ENCODE measurements at regions not wholly inside any gene's neighbourhood (a gene's known extent, or its start where the extent isn't known, plus 50 kb on each side); places are given as distances from the start of the nearest gene placed in this dataset.

- Histone ChIP-seq H3K4me3 (no peak overlapping the region), H3K27ac (no peak overlapping the region), H3K27me3 (no peaks in the 10 kb centered on the region), H3K9me3 (no peaks in the 10 kb centered on the region), H3K36me3 (no peaks in the 10 kb centered on the region), H3K4me1 (peaks cover 0 to 6% (median 3%) of the 10 kb centered on the region in 4 donors)
- WGBS, 2 donors = 74 to 95% methylated on average over 2 of the region's 2 CpGs
- intact Hi-C loops (cut with DNase I) = no loop called here
- no peak for TF ChIP-seq EP300 (IDR thresholded peaks at IDR 0.05)
- no peak for TF ChIP-seq POLR2A (IDR thresholded peaks at IDR 0.05)
- DNase-seq = no peak
These were observed 118.1 kb upstream of the SLC39A10 start for GRCh38 chr2:195538937-195539336.

GRCh38 chr2:195537811-195538210 lies 119.2 kb upstream of the SLC39A10 start:
- Histone ChIP-seq H3K4me3 (no peak overlapping the region), H3K36me3 (no peaks in the 10 kb centered on the region), H3K9me3 (no peaks in the 10 kb centered on the region), H3K27ac (no peak overlapping the region), H3K4me1 (peaks cover 0 to 9% (median 4%) of the 10 kb centered on the region in 4 donors), H3K27me3 (no peaks in the 10 kb centered on the region)
- TF ChIP-seq POLR2A (IDR thresholded peaks at IDR 0.05) (no peak), POLR2AphosphoS5 (IDR thresholded peaks at IDR 0.05) (no peak), CTCF (IDR thresholded peaks at IDR 0.05) (no peak), EP300 (IDR thresholded peaks at IDR 0.05) (no peak)
- intact Hi-C loops (cut with DNase I) = no loop called here
- 94 to 98% methylated on average over 3 of the region's 3 CpGs for WGBS, 2 donors
- DNase-seq = no peak

GRCh38 chr2:195536906-195537305 lies 120.1 kb upstream of the SLC39A10 start:
- H3K27ac ChIP-seq = no peak overlapping the region
- DNase-seq = no peak
- H3K4me3 ChIP-seq = no peak overlapping the region
- H3K9me3 ChIP-seq = no peaks in the 10 kb centered on the region
- TF ChIP-seq POLR2AphosphoS5 (IDR thresholded peaks at IDR 0.05) = no peak
- peaks cover 0 to 9% (median 4%) of the 10 kb centered on the region in 4 donors for H3K4me1 ChIP-seq
- H3K36me3 ChIP-seq = no peaks in the 10 kb centered on the region
- intact Hi-C loops (cut with DNase I) = no loop called here
- no peaks in the 10 kb centered on the region for H3K27me3 ChIP-seq
- 74 to 82% methylated on average over 2 of the region's 2 CpGs for WGBS, 2 donors

- H3K27ac ChIP-seq = no peak overlapping the region
- no peak overlapping the region for H3K4me3 ChIP-seq
- no peak for DNase-seq
- H3K36me3 ChIP-seq = no peaks in the 10 kb centered on the region
- H3K27me3 ChIP-seq = no peaks in the 10 kb centered on the region
- no peak for TF ChIP-seq POLR2AphosphoS5 (IDR thresholded peaks at IDR 0.05)
- TF ChIP-seq EP300 (IDR thresholded peaks at IDR 0.05) = no peak
- TF ChIP-seq CTCF (IDR thresholded peaks at IDR 0.05) = no peak
- TF ChIP-seq POLR2A (IDR thresholded peaks at IDR 0.05) = no peak
- WGBS, 2 donors = 60 to 82% methylated on average over 7 of the region's 7 CpGs
- intact Hi-C loops (cut with DNase I) = no loop called here
- H3K4me1 ChIP-seq = peaks cover 0 to 9% (median 4%) of the 10 kb centered on the region in 4 donors
- H3K9me3 ChIP-seq = no peaks in the 10 kb centered on the region
These were observed 121.0 kb upstream of the SLC39A10 start for GRCh38 chr2:195535911-195536522.

- DNase-seq = no peak
- intact Hi-C loops (cut with DNase I) = no loop called here
- Histone ChIP-seq H3K27ac (no peak overlapping the region), H3K4me3 (no peak overlapping the region), H3K27me3 (no peaks in the 10 kb centered on the region), H3K4me1 (peaks cover 0 to 9% (median 4%) of the 10 kb centered on the region in 4 donors), H3K9me3 (no peaks in the 10 kb centered on the region), H3K36me3 (no peaks in the 10 kb centered on the region)
- no peak for TF ChIP-seq CTCF (IDR thresholded peaks at IDR 0.05)
- TF ChIP-seq EP300 (IDR thresholded peaks at IDR 0.05) = no peak
- no peak for TF ChIP-seq POLR2A (IDR thresholded peaks at IDR 0.05)
- no peak for TF ChIP-seq POLR2AphosphoS5 (IDR thresholded peaks at IDR 0.05)
- WGBS, 2 donors = 72 to 83% methylated on average over 1 of the region's 1 CpG
These were observed 122.1 kb upstream of the SLC39A10 start for GRCh38 chr2:195534971-195535370.

Measured in sigmoid colon (tissue), 6 donors.